OCI-LY3 (cell line): ENCODE measurements at regions not wholly inside any gene's neighbourhood (a gene's known extent, or its start where the extent isn't known, plus 50 kb on each side); places are given as distances from the start of the nearest gene placed in this dataset.

Source experiments
- EZH2phosphoT487 ChIP-seq: fragments of 200-600 bp; shearing (Covaris generic); IDR thresholded peaks from 2 replicates; pipeline ENCODE4 v1.6.1; 2018; ENCODE audit warnings: antibody characterized with exemption, mixed run types, low read depth
- TF ChIP-seq, protein P1 (sequence below): fragments of 200-600, 300-600 bp; sonication (generic); IDR thresholded peaks from 2 replicates; pipeline ENCODE4 v1.5.1; 2014; ENCODE audit warnings: antibody characterized with exemption, low read length, low read depth

DNA sequence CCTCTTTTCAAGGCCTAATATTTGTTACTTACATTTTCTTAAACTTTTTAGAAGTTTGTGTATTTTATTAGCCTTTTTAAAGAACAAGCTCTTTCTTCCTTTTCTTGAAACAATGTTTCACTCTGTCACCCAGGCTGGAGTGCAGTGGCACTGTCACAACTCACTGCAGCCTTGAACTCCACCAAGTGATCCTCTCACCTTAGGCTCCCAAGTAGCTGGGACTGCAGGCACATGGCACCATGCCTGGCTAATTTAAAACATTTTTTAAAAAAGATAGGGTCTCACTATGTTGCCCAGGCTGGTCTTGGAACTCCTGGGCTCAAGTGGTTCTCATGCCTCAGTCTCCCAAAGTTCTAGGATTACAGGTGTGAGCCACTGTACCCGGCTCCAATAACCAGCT lies 192.2 kb upstream of the SPRY2 start:
- TF ChIP-seq, protein P1, sequence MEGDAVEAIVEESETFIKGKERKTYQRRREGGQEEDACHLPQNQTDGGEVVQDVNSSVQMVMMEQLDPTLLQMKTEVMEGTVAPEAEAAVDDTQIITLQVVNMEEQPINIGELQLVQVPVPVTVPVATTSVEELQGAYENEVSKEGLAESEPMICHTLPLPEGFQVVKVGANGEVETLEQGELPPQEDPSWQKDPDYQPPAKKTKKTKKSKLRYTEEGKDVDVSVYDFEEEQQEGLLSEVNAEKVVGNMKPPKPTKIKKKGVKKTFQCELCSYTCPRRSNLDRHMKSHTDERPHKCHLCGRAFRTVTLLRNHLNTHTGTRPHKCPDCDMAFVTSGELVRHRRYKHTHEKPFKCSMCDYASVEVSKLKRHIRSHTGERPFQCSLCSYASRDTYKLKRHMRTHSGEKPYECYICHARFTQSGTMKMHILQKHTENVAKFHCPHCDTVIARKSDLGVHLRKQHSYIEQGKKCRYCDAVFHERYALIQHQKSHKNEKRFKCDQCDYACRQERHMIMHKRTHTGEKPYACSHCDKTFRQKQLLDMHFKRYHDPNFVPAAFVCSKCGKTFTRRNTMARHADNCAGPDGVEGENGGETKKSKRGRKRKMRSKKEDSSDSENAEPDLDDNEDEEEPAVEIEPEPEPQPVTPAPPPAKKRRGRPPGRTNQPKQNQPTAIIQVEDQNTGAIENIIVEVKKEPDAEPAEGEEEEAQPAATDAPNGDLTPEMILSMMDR, result no peak
- no peak for TF ChIP-seq EZH2phosphoT487
